ENCODE measurements at regions not wholly inside any gene's neighbourhood (a gene's known extent, or its start where the extent isn't known, plus 50 kb on each side); places are given as distances from the start of the nearest gene placed in this dataset.
"Not testable (repeated sequence)": the region's sequence is repeated elsewhere in the genome, so short reads cannot be mapped to it uniquely, and the experiment has no call there.

- DNase-seq: no peak
Measured at GRCh38 chr3:99586701-99587100, 51.7 kb upstream of the COL8A1 start.

GRCh38 chr3:99579965-99580364 lies 58.4 kb upstream of the COL8A1 start:
- DNase-seq: no peak

GRCh38 chr3:99579246-99579645 lies 59.1 kb upstream of the COL8A1 start:
- no peak for DNase-seq

- no peak for DNase-seq
Measured at GRCh38 chr3:99578339-99578970, 59.9 kb upstream of the COL8A1 start.

GRCh38 chr3:99576904-99577559 lies 61.4 kb upstream of the COL8A1 start:
- DNase-seq: no peak

- DNase-seq: no peak
Measured at GRCh38 chr3:99575683-99576082, 62.7 kb upstream of the COL8A1 start.

GRCh38 chr3:99570061-99570460 lies 68.3 kb upstream of the COL8A1 start:
- DNase-seq: no peak

- DNase-seq: no peak
Measured at GRCh38 chr3:99568663-99569335, 69.6 kb upstream of the COL8A1 start.

GRCh38 chr3:99565331-99565730 lies 73.1 kb upstream of the COL8A1 start:
- DNase-seq: no peak

- no peak for DNase-seq
Measured at GRCh38 chr3:99562990-99563607, 75.3 kb upstream of the COL8A1 start.

GRCh38 chr3:99562138-99562537 lies 76.3 kb upstream of the COL8A1 start:
- no peak for DNase-seq

GRCh38 chr3:99561056-99561455 lies 77.3 kb upstream of the COL8A1 start:
- DNase-seq: no peak

GRCh38 chr3:99559196-99559595 lies 79.2 kb upstream of the COL8A1 start:
- no peak for DNase-seq

- DNase-seq: not testable (repeated sequence)
Measured at GRCh38 chr3:99555885-99556284, 82.5 kb upstream of the COL8A1 start.

- DNase-seq: no peak
Measured at GRCh38 chr3:99551520-99551919, 86.9 kb upstream of the COL8A1 start.

- no peak for DNase-seq
Measured at GRCh38 chr3:99549957-99550603, 88.3 kb upstream of the COL8A1 start.

GRCh38 chr3:99549220-99549619 lies 89.2 kb upstream of the COL8A1 start:
- no peak for DNase-seq

GRCh38 chr3:99548674-99549073 lies 89.7 kb upstream of the COL8A1 start:
- DNase-seq: no peak

- DNase-seq: no peak
Measured at GRCh38 chr3:99545941-99546580, 92.3 kb upstream of the COL8A1 start.

- no peak for DNase-seq
Measured at GRCh38 chr3:99544786-99545281, 93.6 kb upstream of the COL8A1 start.

GRCh38 chr3:99543796-99544195 lies 94.6 kb upstream of the COL8A1 start:
- DNase-seq: no peak

GRCh38 chr3:99542767-99543518 lies 95.5 kb upstream of the COL8A1 start:
- DNase-seq: no peak

Measured in stimulated activated CD4-positive, alpha-beta T cell treated with anti-CD3 and anti-CD28 coated beads, Interleukin-2, amount 100 ng/mL, for 48 hours (primary cell).